ENCODE measurements at regions not wholly inside any gene's neighbourhood (a gene's known extent, or its start where the extent isn't known, plus 50 kb on each side); places are given as distances from the start of the nearest gene placed in this dataset.

DNA sequence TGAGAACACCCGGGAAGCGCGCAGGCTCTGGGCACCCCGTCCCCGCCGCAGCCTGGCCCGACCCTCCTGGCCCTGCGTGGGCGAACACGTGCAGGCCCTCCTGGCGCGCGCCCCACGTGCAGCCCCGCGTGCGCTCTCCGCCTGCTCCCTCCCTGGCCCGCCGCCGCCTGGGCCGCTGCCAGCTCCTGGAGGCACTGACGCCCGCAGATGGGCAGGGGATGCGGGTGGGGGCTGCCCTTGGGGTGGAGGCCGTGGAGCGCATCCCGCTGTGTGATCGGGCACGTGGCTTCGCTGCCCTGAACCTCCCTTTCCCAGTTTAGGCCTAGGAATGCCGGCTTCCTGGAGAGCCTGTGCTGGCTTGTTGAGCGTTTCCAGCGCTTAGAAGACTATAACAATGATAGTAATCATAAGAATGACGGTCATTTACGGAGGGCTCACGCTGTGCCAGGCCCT, 104.6 kb upstream of the SLC6A6 start:
- CTCF ChIA-PET = interaction anchor here (1.0 kb wide), 1 partner anchor 32 kb away, joined by 4 read pairs; no protein-coding TSS in a partner anchor
- WGBS (ENCODE audit: insufficient coverage) = 58% methylated on average over 30 of the region's 37 CpGs
- no peak overlapping the region for H3K27ac ChIP-seq (ENCODE audit: insufficient read depth in 1 of 2, low read depth in 1 of 2, low read length in 2 of 2, poor library complexity in 1 of 2, severe bottlenecking in 2 of 2)
- H3K4me3 ChIP-seq (ENCODE audit: control insufficient read depth in 1 of 7, extremely low read depth in 1 of 7, insufficient read depth in 4 of 7, low read depth in 2 of 7, low read length in 6 of 7) = no peak overlapping the region
- DNase-seq = peak in 2 of 3 donors; percentile 15 to 36
- H3K9me3 ChIP-seq (ENCODE audit: control extremely low read depth in 1 of 5, control insufficient read depth in 4 of 5, insufficient read depth in 2 of 5, low read depth in 1 of 5, low read length in 4 of 5) = no peaks in the 10 kb centered on the region
- H3K4me1 ChIP-seq (ENCODE audit: control extremely low read depth in 1 of 4, control insufficient read depth in 4 of 4, insufficient read depth in 4 of 4, low read length in 3 of 4) = peaks cover 0 to 6% (median under 1%) of the 10 kb centered on the region in 4 experiments
- H3K27me3 ChIP-seq (replicated peaks in 2 of 5; ENCODE audit: control insufficient read depth in 4 of 5, insufficient read depth in 5 of 5, low read length in 4 of 5) = peaks cover 0 to 5% (median 3%) of the 10 kb centered on the region in 5 experiments
- no peaks in the 10 kb centered on the region for H3K36me3 ChIP-seq (ENCODE audit: control insufficient read depth in 4 of 4, insufficient read depth in 4 of 4, low read length in 3 of 4)
- POLR2A ChIA-PET = no interaction called here

DNA sequence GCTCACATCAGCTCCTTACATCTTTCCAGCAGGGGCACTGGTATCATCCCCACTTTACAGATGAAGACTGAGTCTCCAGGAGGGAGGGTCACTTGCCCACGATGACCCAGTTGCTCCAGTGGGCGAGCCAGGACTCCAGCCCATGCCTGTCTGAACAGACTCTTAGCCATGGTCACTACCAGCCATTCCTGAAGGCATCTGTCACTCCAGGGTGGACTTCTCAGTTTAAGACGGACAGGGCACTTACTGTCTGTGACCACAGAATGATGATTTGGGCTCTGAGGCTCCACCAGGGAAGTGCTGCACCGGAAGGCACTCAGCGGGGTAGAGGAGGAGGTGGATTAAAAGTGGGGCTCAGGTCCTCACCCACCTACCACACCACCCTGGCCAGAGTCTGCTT, 104.0 kb upstream of the SLC6A6 start:
- 97% methylated on average over 3 of the region's 5 CpGs for WGBS (ENCODE audit: insufficient coverage)
- no peak for DNase-seq
- ChIA-PET POLR2A (no interaction called here), CTCF (no interaction called here)
- Histone ChIP-seq H3K27me3 (replicated peaks in 2 of 5; ENCODE audit: control insufficient read depth in 4 of 5, insufficient read depth in 5 of 5, low read length in 4 of 5) (peaks cover 0 to 5% (median 3%) of the 10 kb centered on the region in 5 experiments), H3K36me3 (ENCODE audit: control insufficient read depth in 4 of 4, insufficient read depth in 4 of 4, low read length in 3 of 4) (no peaks in the 10 kb centered on the region), H3K4me1 (ENCODE audit: control extremely low read depth in 1 of 4, control insufficient read depth in 4 of 4, insufficient read depth in 4 of 4, low read length in 3 of 4) (peaks cover 0 to 11% (median 7%) of the 10 kb centered on the region in 4 experiments), H3K4me3 (ENCODE audit: control insufficient read depth in 1 of 7, extremely low read depth in 1 of 7, insufficient read depth in 4 of 7, low read depth in 2 of 7, low read length in 6 of 7) (no peak overlapping the region), H3K27ac (ENCODE audit: insufficient read depth in 1 of 2, low read depth in 1 of 2, low read length in 2 of 2, poor library complexity in 1 of 2, severe bottlenecking in 2 of 2) (no peak overlapping the region), H3K9me3 (ENCODE audit: control extremely low read depth in 1 of 5, control insufficient read depth in 4 of 5, insufficient read depth in 2 of 5, low read depth in 1 of 5, low read length in 4 of 5) (no peaks in the 10 kb centered on the region)

DNA sequence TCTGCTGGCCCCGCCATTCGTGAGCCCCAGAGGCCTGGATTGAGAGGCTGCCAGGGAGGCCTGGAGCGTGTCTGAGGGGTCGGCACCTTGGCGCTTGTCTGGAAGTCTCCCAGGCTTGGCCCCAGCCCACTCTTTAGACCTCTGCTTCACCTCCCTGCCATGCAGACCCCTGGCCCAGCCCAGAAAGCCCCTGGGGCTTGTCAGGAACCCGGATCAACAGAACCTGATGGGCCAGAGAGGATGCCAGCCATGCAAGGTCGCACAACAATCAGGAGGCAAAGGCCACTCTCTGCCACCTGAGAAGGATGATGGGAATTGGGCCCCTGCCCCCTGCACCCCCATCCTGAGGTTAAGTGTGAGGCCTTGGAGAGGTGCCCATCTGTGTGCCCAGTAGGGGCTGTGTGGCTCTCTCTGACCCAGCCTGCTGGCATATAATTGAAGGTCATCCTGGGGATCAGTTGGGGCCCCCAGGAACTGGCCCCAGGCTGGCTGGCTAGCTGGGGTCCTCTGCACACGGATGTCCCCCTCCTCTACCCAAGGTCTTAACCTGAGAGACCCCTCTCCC, 103.3 kb upstream of the SLC6A6 start:
- Histone ChIP-seq H3K36me3 (ENCODE audit: control insufficient read depth in 4 of 4, insufficient read depth in 4 of 4, low read length in 3 of 4) (no peaks in the 10 kb centered on the region), H3K9me3 (ENCODE audit: control extremely low read depth in 1 of 5, control insufficient read depth in 4 of 5, insufficient read depth in 2 of 5, low read depth in 1 of 5, low read length in 4 of 5) (no peaks in the 10 kb centered on the region), H3K27me3 (replicated peaks in 2 of 5; ENCODE audit: control insufficient read depth in 4 of 5, insufficient read depth in 5 of 5, low read length in 4 of 5) (peaks cover 0 to 6% (median 4%) of the 10 kb centered on the region in 5 experiments), H3K4me3 (ENCODE audit: control insufficient read depth in 1 of 7, extremely low read depth in 1 of 7, insufficient read depth in 4 of 7, low read depth in 2 of 7, low read length in 6 of 7) (no peak overlapping the region), H3K27ac (ENCODE audit: insufficient read depth in 1 of 2, low read depth in 1 of 2, low read length in 2 of 2, poor library complexity in 1 of 2, severe bottlenecking in 2 of 2) (no peak overlapping the region), H3K4me1 (ENCODE audit: control extremely low read depth in 1 of 4, control insufficient read depth in 4 of 4, insufficient read depth in 4 of 4, low read length in 3 of 4) (peaks cover 0 to 13% (median 9%) of the 10 kb centered on the region in 4 experiments)
- ChIA-PET CTCF (no interaction called here), POLR2A (no interaction called here)
- 88% methylated on average over 6 of the region's 8 CpGs for WGBS (ENCODE audit: insufficient coverage)
- no peak for DNase-seq

DNA sequence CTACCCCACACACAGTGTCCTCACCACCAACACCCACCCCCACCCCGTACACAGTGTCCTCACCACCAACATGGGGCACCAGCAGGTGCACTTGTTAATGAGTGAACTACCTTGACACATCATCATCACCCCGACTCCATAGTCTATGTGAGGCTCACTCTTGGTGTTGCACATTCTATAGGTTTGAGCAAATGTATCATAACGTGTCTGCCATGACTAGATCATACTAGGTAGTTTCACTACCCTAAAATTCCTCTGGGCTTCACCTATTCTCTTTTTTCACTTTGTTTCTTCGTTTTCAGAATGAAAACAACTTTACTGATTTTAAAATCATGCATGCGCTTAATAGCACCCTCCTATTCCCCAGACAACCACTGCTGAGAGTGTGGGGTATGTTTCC, 102.6 kb upstream of the SLC6A6 start:
- H3K4me3 ChIP-seq (ENCODE audit: control insufficient read depth in 1 of 7, extremely low read depth in 1 of 7, insufficient read depth in 4 of 7, low read depth in 2 of 7, low read length in 6 of 7) = no peak overlapping the region
- peaks cover 0 to 13% (median 10%) of the 10 kb centered on the region in 4 experiments for H3K4me1 ChIP-seq (ENCODE audit: control extremely low read depth in 1 of 4, control insufficient read depth in 4 of 4, insufficient read depth in 4 of 4, low read length in 3 of 4)
- ChIA-PET POLR2A (no interaction called here), CTCF (interaction anchor here (0.6 to 1.5 kb wide), 4 partner anchors 14 to 1221 kb away, joined by 3 to 4 read pairs (median 4); no protein-coding TSS in a partner anchor)
- no peak for DNase-seq
- H3K9me3 ChIP-seq (ENCODE audit: control extremely low read depth in 1 of 5, control insufficient read depth in 4 of 5, insufficient read depth in 2 of 5, low read depth in 1 of 5, low read length in 4 of 5) = no peaks in the 10 kb centered on the region
- 86% methylated on average over 2 of the region's 5 CpGs for WGBS (ENCODE audit: insufficient coverage)
- H3K27ac ChIP-seq (ENCODE audit: insufficient read depth in 1 of 2, low read depth in 1 of 2, low read length in 2 of 2, poor library complexity in 1 of 2, severe bottlenecking in 2 of 2) = no peak overlapping the region
- no peaks in the 10 kb centered on the region for H3K36me3 ChIP-seq (ENCODE audit: control insufficient read depth in 4 of 4, insufficient read depth in 4 of 4, low read length in 3 of 4)
- H3K27me3 ChIP-seq (replicated peaks in 2 of 5; ENCODE audit: control insufficient read depth in 4 of 5, insufficient read depth in 5 of 5, low read length in 4 of 5) = peaks cover 0 to 7% (median 5%) of the 10 kb centered on the region in 5 experiments

DNA sequence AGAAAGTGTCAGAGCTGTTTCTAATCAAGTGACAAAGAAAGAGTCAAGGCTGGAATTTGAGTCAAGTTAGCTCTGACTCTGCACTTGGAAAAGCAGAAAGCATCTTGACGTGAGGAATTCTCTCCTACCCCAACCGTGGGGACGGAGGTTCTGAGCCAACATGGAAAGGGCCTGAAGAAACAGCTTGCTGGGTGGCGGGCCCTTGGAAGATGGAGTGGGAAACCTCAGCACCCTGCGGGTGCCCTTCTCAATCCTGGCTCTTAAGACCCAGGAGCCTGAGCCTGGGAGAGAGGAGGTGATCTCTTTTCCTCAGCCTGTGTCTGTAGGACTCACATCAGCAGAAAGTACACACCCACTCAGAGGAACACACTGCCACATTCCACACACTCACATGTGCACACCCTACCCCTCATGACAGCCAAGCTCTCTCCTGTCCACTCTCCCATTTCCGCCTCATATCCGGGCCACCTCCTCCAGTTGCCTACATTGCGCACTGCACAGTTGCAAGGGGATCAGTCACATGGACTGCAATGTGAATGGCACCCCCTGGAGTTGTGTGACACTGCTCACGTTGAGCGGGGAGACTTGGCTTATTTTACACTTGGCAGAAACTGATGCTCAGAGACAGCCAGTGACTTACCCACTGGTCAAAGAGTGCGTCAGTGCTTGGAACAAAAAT, 101.5 kb upstream of the SLC6A6 start:
- H3K4me1 ChIP-seq (ENCODE audit: control extremely low read depth in 1 of 4, control insufficient read depth in 4 of 4, insufficient read depth in 4 of 4, low read length in 3 of 4) = peaks cover 0 to 22% (median 18%) of the 10 kb centered on the region in 4 experiments
- 99% methylated on average over 10 of the region's 11 CpGs for WGBS (ENCODE audit: insufficient coverage)
- no peaks in the 10 kb centered on the region for H3K36me3 ChIP-seq (ENCODE audit: control insufficient read depth in 4 of 4, insufficient read depth in 4 of 4, low read length in 3 of 4)
- peaks cover 0 to 7% (median 6%) of the 10 kb centered on the region in 5 experiments for H3K27me3 ChIP-seq (replicated peaks in 2 of 5; ENCODE audit: control insufficient read depth in 4 of 5, insufficient read depth in 5 of 5, low read length in 4 of 5)
- no peaks in the 10 kb centered on the region for H3K9me3 ChIP-seq (ENCODE audit: control extremely low read depth in 1 of 5, control insufficient read depth in 4 of 5, insufficient read depth in 2 of 5, low read depth in 1 of 5, low read length in 4 of 5)
- H3K27ac ChIP-seq (ENCODE audit: insufficient read depth in 1 of 2, low read depth in 1 of 2, low read length in 2 of 2, poor library complexity in 1 of 2, severe bottlenecking in 2 of 2) = no peak overlapping the region
- CTCF ChIA-PET = interaction anchor here (0.9 to 1.5 kb wide), 2 partner anchors 97 to 161 kb away, joined by 3 to 4 read pairs; no protein-coding TSS in a partner anchor
- POLR2A ChIA-PET = no interaction called here
- H3K4me3 ChIP-seq (ENCODE audit: control insufficient read depth in 1 of 7, extremely low read depth in 1 of 7, insufficient read depth in 4 of 7, low read depth in 2 of 7, low read length in 6 of 7) = no peak overlapping the region
- no peak for DNase-seq

DNA sequence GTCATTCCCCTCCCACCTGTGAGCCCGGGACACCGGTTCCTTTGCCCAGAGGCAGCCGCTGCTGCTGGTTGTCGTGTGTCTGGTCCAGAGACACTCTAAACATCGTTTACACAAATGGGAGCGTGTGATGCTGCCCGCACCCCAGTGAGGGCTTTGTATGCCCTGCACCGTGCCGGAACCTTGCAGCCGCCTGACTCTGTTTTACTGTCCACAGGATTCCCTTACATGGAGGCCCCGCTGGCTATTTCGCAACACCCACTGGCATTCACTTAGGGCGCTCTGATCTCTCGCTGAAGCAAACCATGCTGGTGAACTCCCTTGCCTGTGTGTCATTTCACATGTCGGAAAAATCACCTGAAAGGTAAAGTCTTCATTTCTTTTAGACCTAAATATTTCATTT, 100.8 kb upstream of the SLC6A6 start:
- DNase-seq = no peak
- Histone ChIP-seq H3K4me1 (ENCODE audit: control extremely low read depth in 1 of 4, control insufficient read depth in 4 of 4, insufficient read depth in 4 of 4, low read length in 3 of 4) (peaks cover 0 to 22% (median 18%) of the 10 kb centered on the region in 4 experiments), H3K27me3 (replicated peaks in 2 of 5; ENCODE audit: control insufficient read depth in 4 of 5, insufficient read depth in 5 of 5, low read length in 4 of 5) (peaks cover 0 to 8% (median 6%) of the 10 kb centered on the region in 5 experiments), H3K36me3 (ENCODE audit: control insufficient read depth in 4 of 4, insufficient read depth in 4 of 4, low read length in 3 of 4) (no peaks in the 10 kb centered on the region), H3K4me3 (ENCODE audit: control insufficient read depth in 1 of 7, extremely low read depth in 1 of 7, insufficient read depth in 4 of 7, low read depth in 2 of 7, low read length in 6 of 7) (no peak overlapping the region), H3K27ac (ENCODE audit: insufficient read depth in 1 of 2, low read depth in 1 of 2, low read length in 2 of 2, poor library complexity in 1 of 2, severe bottlenecking in 2 of 2) (no peak overlapping the region), H3K9me3 (ENCODE audit: control extremely low read depth in 1 of 5, control insufficient read depth in 4 of 5, insufficient read depth in 2 of 5, low read depth in 1 of 5, low read length in 4 of 5) (no peaks in the 10 kb centered on the region)
- ChIA-PET CTCF (no interaction called here), POLR2A (no interaction called here)
- 86% methylated on average over 13 of the region's 15 CpGs for WGBS (ENCODE audit: insufficient coverage)

Data from common myeloid progenitor, CD34-positive (primary cell).